ENCODE measurements at regions not wholly inside any gene's neighbourhood (a gene's known extent, or its start where the extent isn't known, plus 50 kb on each side); places are given as distances from the start of the nearest gene placed in this dataset.

GRCh38 chr3:194806991-194807630 is 121.4 kb downstream of the FAM43A start:
- Histone ChIP-seq H3K4me1 (ENCODE audit: insufficient read depth, low read length, poor library complexity, severe bottlenecking) (no peaks in the 10 kb centered on the region), H3K36me3 (ENCODE audit: insufficient read depth, low read length, poor library complexity, severe bottlenecking) (no peaks in the 10 kb centered on the region), H3K27ac (ENCODE audit: low read depth, low read length, poor library complexity, severe bottlenecking) (no peak overlapping the region), H3K4me3 (ENCODE audit: low read depth, low read length, poor library complexity, severe bottlenecking) (no peak overlapping the region), H3K27me3 (replicated peaks; ENCODE audit: insufficient read depth, low read depth, low read length, poor library complexity) (no peaks in the 10 kb centered on the region), H3K9me3 (ENCODE audit: low read depth, low read length, poor library complexity, severe bottlenecking) (no peaks in the 10 kb centered on the region)
- TF ChIP-seq EZH2 (IDR thresholded peaks at IDR 0.05; ENCODE audit: borderline replicate concordance, low read depth, low read length, poor library complexity, severe bottlenecking) = no peak
- TF ChIP-seq, protein P1, sequence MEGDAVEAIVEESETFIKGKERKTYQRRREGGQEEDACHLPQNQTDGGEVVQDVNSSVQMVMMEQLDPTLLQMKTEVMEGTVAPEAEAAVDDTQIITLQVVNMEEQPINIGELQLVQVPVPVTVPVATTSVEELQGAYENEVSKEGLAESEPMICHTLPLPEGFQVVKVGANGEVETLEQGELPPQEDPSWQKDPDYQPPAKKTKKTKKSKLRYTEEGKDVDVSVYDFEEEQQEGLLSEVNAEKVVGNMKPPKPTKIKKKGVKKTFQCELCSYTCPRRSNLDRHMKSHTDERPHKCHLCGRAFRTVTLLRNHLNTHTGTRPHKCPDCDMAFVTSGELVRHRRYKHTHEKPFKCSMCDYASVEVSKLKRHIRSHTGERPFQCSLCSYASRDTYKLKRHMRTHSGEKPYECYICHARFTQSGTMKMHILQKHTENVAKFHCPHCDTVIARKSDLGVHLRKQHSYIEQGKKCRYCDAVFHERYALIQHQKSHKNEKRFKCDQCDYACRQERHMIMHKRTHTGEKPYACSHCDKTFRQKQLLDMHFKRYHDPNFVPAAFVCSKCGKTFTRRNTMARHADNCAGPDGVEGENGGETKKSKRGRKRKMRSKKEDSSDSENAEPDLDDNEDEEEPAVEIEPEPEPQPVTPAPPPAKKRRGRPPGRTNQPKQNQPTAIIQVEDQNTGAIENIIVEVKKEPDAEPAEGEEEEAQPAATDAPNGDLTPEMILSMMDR (conservative IDR thresholded peaks at IDR 0.05; ENCODE audit: low read depth, low read length) = no peak
- peak; percentile 37 for DNase-seq (ENCODE audit: low spot score)
- BruUV-seq (replicated peaks) = no TSS peak
- POLR2A ChIA-PET (ENCODE audit: low non-redundant PET) = no interaction called here
- intact Hi-C loops (cut with micrococcal nuclease; ENCODE audit: unreplicated experiment) = no loop called here
- CTCF ChIA-PET = no interaction called here

DNA sequence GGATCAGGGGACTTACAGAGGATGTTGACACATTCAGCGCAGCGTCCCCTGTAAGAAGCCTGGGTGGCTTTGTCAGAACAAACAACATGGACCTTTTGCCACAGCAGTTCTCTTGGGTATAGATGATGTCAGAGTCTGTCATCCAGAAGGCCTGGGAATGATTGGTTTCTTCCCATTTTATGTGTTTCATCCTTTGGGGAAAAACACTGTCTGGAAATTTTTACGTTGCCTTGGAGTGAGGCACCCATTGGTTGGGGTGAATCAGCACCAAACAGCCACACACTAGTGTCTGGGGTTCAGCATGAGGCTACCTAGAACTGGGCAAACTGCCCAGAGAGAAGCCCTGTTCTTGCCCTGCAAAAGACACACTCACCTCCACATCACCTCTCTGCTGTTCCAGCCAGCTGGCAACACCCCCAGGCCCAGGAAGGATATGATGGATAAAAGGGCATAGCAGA is 123.0 kb downstream of the FAM43A start:
- POLR2A ChIA-PET (ENCODE audit: low non-redundant PET) = no interaction called here
- H3K36me3 ChIP-seq (ENCODE audit: insufficient read depth, low read length, poor library complexity, severe bottlenecking) = no peaks in the 10 kb centered on the region
- DNase-seq (ENCODE audit: low spot score) = no peak
- BruUV-seq (replicated peaks) = no TSS peak
- no peak overlapping the region for H3K4me3 ChIP-seq (ENCODE audit: low read depth, low read length, poor library complexity, severe bottlenecking)
- TF ChIP-seq, protein P1 (conservative IDR thresholded peaks at IDR 0.05; ENCODE audit: low read depth, low read length) = no peak
- TF ChIP-seq EZH2 (IDR thresholded peaks at IDR 0.05; ENCODE audit: borderline replicate concordance, low read depth, low read length, poor library complexity, severe bottlenecking) = no peak
- no peaks in the 10 kb centered on the region for H3K4me1 ChIP-seq (ENCODE audit: insufficient read depth, low read length, poor library complexity, severe bottlenecking)
- no peaks in the 10 kb centered on the region for H3K27me3 ChIP-seq (replicated peaks; ENCODE audit: insufficient read depth, low read depth, low read length, poor library complexity)
- no peak overlapping the region for H3K27ac ChIP-seq (ENCODE audit: low read depth, low read length, poor library complexity, severe bottlenecking)
- H3K9me3 ChIP-seq (ENCODE audit: low read depth, low read length, poor library complexity, severe bottlenecking) = no peaks in the 10 kb centered on the region
- intact Hi-C loops (cut with micrococcal nuclease; ENCODE audit: unreplicated experiment) = no loop called here
- CTCF ChIA-PET = no interaction called here

DNA sequence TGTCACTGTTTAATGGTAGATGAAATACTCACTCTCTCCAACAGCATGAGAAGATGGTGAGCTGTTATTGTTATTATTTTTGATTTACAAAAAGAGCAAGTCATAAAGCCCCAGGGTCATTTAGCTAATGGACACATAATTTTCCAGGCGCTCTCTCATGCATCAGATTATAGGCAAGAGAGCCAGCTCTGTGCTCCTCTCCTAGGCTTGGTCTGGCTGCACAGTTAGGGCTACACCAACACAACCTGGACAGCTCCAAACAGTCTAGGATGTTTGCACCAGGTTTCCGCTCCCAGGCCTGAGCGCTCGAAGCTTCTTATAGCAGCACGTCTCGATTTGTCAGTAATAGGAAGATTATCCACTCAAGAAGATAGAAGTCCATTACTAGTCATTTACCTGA is 123.7 kb downstream of the FAM43A start:
- H3K27ac ChIP-seq (ENCODE audit: low read depth, low read length, poor library complexity, severe bottlenecking) = no peak overlapping the region
- no peaks in the 10 kb centered on the region for H3K36me3 ChIP-seq (ENCODE audit: insufficient read depth, low read length, poor library complexity, severe bottlenecking)
- no TSS peak for BruUV-seq (replicated peaks)
- intact Hi-C loops (cut with micrococcal nuclease; ENCODE audit: unreplicated experiment) = no loop called here
- H3K4me3 ChIP-seq (ENCODE audit: low read depth, low read length, poor library complexity, severe bottlenecking) = no peak overlapping the region
- CTCF ChIA-PET = no interaction called here
- no peaks in the 10 kb centered on the region for H3K27me3 ChIP-seq (replicated peaks; ENCODE audit: insufficient read depth, low read depth, low read length, poor library complexity)
- TF ChIP-seq, protein P1 (conservative IDR thresholded peaks at IDR 0.05; ENCODE audit: low read depth, low read length) = no peak
- no peak for TF ChIP-seq EZH2 (IDR thresholded peaks at IDR 0.05; ENCODE audit: borderline replicate concordance, low read depth, low read length, poor library complexity, severe bottlenecking)
- POLR2A ChIA-PET (ENCODE audit: low non-redundant PET) = no interaction called here
- DNase-seq (ENCODE audit: low spot score) = no peak
- H3K4me1 ChIP-seq (ENCODE audit: insufficient read depth, low read length, poor library complexity, severe bottlenecking) = no peaks in the 10 kb centered on the region
- H3K9me3 ChIP-seq (ENCODE audit: low read depth, low read length, poor library complexity, severe bottlenecking) = no peaks in the 10 kb centered on the region
